ENCODE measurements at regions not wholly inside any gene's neighbourhood (a gene's known extent, or its start where the extent isn't known, plus 50 kb on each side); places are given as distances from the start of the nearest gene placed in this dataset.

DNA sequence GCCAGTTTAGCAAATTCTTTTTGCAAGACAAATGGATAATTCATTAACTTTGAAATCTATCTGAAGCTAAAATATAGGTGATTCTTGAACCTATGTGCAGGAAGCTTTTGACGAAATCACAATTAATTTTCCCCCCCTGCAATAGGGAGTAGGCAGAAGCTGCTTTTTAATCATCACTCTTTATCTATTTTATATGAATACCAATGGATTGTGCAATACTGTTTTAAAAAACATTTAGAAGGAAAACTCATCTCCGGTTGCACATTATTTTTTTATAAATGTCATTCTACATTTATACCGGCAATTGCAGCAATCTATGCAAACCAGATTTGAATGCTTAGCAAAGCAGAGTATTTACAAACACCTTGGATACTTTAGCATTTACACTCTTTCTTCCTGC lies 121.1 kb upstream of the TMCO5A start:
- TF ChIP-seq, protein P1, sequence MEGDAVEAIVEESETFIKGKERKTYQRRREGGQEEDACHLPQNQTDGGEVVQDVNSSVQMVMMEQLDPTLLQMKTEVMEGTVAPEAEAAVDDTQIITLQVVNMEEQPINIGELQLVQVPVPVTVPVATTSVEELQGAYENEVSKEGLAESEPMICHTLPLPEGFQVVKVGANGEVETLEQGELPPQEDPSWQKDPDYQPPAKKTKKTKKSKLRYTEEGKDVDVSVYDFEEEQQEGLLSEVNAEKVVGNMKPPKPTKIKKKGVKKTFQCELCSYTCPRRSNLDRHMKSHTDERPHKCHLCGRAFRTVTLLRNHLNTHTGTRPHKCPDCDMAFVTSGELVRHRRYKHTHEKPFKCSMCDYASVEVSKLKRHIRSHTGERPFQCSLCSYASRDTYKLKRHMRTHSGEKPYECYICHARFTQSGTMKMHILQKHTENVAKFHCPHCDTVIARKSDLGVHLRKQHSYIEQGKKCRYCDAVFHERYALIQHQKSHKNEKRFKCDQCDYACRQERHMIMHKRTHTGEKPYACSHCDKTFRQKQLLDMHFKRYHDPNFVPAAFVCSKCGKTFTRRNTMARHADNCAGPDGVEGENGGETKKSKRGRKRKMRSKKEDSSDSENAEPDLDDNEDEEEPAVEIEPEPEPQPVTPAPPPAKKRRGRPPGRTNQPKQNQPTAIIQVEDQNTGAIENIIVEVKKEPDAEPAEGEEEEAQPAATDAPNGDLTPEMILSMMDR (IDR thresholded peaks at IDR 0.05; ENCODE audit: insufficient read depth, low read length, poor library complexity, severe bottlenecking) = no peak
- H3K4me3 ChIP-seq (ENCODE audit: low read depth, low read length) = no peak overlapping the region
- no peak for DNase-seq (ENCODE audit: low read depth)
- no peaks in the 10 kb centered on the region for H3K27me3 ChIP-seq (ENCODE audit: control insufficient read depth, insufficient read depth, low read length)
- H3K36me3 ChIP-seq (ENCODE audit: control insufficient read depth, insufficient read depth, low read length) = no peaks in the 10 kb centered on the region

DNA sequence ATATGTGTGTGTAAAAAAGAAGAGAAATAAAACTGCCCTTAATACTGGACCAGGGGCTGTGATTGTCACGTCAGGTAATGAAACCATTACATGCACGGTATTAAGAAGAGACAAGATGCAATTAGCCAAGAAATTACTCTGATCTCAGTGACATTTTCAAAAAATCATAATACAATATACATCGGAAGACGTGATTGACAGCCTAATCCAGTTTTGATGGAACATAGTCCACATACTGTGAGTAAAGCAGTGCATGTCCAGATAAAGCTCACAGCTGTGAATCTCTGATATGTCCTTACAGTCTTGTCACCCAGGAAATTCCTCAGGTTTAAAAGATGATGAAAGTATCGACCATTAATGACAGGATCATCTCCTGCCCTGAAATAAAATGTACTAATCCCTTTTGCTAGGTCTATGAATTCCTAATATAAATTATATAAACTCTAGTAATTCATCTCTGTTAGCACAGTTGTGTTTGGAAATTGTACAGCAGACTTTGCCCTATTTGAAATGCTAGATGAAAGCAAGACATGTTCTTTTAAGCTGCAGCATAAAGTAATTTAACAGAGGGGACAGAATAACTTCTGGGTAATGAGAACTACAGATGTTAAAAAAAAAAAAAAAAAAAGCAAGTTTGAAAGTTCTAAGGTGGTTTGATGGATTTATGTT lies 119.5 kb upstream of the TMCO5A start:
- TF ChIP-seq, protein P1 (IDR thresholded peaks at IDR 0.05; ENCODE audit: insufficient read depth, low read length, poor library complexity, severe bottlenecking) = no peak
- H3K4me3 ChIP-seq (ENCODE audit: low read depth, low read length) = no peak overlapping the region
- no peaks in the 10 kb centered on the region for H3K36me3 ChIP-seq (ENCODE audit: control insufficient read depth, insufficient read depth, low read length)
- H3K27me3 ChIP-seq (ENCODE audit: control insufficient read depth, insufficient read depth, low read length) = no peaks in the 10 kb centered on the region
- no peak for DNase-seq (ENCODE audit: low read depth)

DNA sequence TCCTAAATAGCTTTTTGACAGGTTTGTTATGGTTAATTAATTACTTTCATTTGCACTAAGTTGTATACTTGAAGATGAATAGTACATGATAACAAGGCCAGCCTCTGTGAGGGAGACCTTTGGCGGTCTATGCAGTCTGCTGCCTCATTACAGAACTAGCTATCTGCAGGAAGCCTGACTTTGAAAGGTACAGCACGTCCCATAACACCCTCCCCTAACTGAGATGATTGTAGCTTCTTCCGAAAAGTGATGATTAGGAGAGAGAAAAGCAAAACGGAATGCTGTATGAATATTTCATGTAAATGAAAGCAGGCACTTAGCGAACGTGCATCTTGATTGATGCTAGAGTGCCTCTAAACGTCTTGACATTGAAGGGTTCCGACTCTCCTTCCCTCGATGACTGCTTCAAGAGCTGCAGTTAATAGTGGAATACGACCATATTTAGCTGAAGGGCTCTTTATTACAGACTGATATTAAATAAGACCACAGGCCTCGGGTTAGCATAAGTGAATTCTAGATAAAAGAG lies 116.2 kb upstream of the TMCO5A start:
- no peaks in the 10 kb centered on the region for H3K36me3 ChIP-seq (ENCODE audit: control insufficient read depth, insufficient read depth, low read length)
- TF ChIP-seq, protein P1 (IDR thresholded peaks at IDR 0.05; ENCODE audit: insufficient read depth, low read length, poor library complexity, severe bottlenecking) = no peak
- no peak for DNase-seq (ENCODE audit: low read depth)
- no peaks in the 10 kb centered on the region for H3K27me3 ChIP-seq (ENCODE audit: control insufficient read depth, insufficient read depth, low read length)
- no peak overlapping the region for H3K4me3 ChIP-seq (ENCODE audit: low read depth, low read length)

DNA sequence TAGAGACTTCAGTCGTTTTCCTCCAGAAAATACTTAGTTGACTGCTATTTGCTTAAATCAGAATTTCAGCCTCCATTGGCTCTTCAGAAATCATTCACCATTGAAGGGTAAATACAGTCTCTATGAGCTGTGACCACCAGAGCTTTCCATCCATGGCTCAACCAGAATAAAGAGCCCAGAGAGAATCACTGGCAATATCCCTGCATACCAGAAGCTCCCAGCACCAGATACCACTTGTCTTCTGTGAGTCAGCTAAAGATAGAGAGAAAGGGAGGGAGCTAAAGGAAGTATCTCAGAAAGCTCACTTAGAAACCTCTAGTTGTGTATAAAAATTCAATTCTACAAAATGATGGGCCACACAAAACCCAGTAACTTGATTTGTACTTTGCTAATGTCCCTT lies 115.2 kb upstream of the TMCO5A start:
- no peak for DNase-seq (ENCODE audit: low read depth)
- no peaks in the 10 kb centered on the region for H3K27me3 ChIP-seq (ENCODE audit: control insufficient read depth, insufficient read depth, low read length)
- H3K4me3 ChIP-seq (ENCODE audit: low read depth, low read length) = no peak overlapping the region
- TF ChIP-seq, protein P1 (IDR thresholded peaks at IDR 0.05; ENCODE audit: insufficient read depth, low read length, poor library complexity, severe bottlenecking) = no peak
- H3K36me3 ChIP-seq (ENCODE audit: control insufficient read depth, insufficient read depth, low read length) = no peaks in the 10 kb centered on the region

DNA sequence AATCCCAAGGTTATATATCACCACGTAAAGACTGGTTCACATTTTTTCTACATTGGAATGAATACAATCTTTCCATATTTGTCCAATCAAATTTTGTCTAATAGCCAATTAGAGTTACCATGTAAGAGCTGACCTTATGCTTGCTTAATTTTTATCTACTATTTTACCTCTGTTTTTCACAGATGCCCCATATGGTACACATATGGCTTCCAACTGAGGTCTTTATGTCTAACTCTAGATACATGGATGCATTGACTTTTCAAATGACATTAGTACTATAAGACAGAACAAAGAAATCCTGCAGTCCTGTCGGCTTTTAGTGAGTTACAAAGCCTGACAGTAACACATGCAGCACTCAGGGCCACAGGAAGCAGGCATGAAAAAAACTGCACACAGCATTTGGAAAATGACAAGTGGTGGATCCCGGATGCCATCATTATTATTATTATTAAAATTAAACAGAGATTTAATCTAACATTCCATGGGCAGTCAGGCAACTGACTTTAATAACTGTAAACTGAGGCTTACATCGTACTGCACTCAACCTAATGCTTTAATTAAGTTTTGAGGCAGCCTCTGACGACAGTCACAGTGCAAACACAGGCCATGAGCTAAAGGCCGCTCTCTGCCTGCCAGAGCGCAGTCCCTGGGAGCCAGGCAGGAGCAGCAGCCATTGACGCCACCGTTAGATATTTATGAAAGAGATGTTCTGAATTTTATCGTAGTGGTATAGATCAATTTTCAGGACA lies 113.9 kb upstream of the TMCO5A start:
- Histone ChIP-seq H3K4me3 (ENCODE audit: low read depth, low read length) (no peak overlapping the region), H3K27me3 (ENCODE audit: control insufficient read depth, insufficient read depth, low read length) (no peaks in the 10 kb centered on the region), H3K36me3 (ENCODE audit: control insufficient read depth, insufficient read depth, low read length) (no peaks in the 10 kb centered on the region)
- no peak for DNase-seq (ENCODE audit: low read depth)
- TF ChIP-seq, protein P1 (IDR thresholded peaks at IDR 0.05; ENCODE audit: insufficient read depth, low read length, poor library complexity, severe bottlenecking) = no peak

Data from kidney epithelial cell (primary cell).